IMR-90 (cell line): ENCODE measurements at regions not wholly inside any gene's neighbourhood (a gene's known extent, or its start where the extent isn't known, plus 50 kb on each side); places are given as distances from the start of the nearest gene placed in this dataset.

ENCODE experiments used
- ATAC-seq: fragments of 200-7000 bp; cut with Tn5 transposase; 2 replicates; pipeline ENCODE4 v1.9.1; 2020; ENCODE audit warnings: low read depth, mild to moderate bottlenecking, moderate library complexity
- BruUV-seq: library from RNA; stranded (reverse); fragments of 400-500 nt; replicated peaks from 2 replicates; lab custom pipeline; 2021; lab: Mats Ljungman, UMichigan
- CTCF ChIA-PET: fragments of 300-600 bp; formaldehyde crosslinking; extraction: SDS; loops from one replicate; lab custom pipeline; 2021; ENCODE audit warnings: antibody characterized with exemption; lab: Yijun Ruan, JAX
- POLR2A ChIA-PET: fragments of 300-600 bp; sonication (Branson Sonifier 250); formaldehyde crosslinking; loops from one replicate; lab custom pipeline; 2022; ENCODE audit warnings: antibody characterized with exemption; ENCODE audit not compliant: unreplicated experiment; lab: Charles Lee
- DNase-seq: peaks from one replicate; pipeline ENCODE4 v3.0.0; 2013
- H2AFZ ChIP-seq: replicated peaks from 2 replicates; pipeline ENCODE3; 2013; ENCODE audit warnings: low read length, mild to moderate bottlenecking; ENCODE audit not compliant: poor library complexity
- H2AK5ac ChIP-seq: 2 replicates; pipeline ENCODE4 v1.6.1; 2013; ENCODE audit warnings: low read depth, low read length, inconsistent platforms
- H2AK9ac ChIP-seq: replicated peaks from 2 replicates; pipeline ENCODE3; 2013; ENCODE audit warnings: mild to moderate bottlenecking, low read depth, low read length, moderate library complexity; ENCODE audit not compliant: poor library complexity
- H2BK120ac ChIP-seq: 2 replicates; pipeline ENCODE4 v1.6.1; 2013; ENCODE audit warnings: low read depth, low read length, inconsistent platforms
- H2BK15ac ChIP-seq: 3 replicates; pipeline ENCODE4 v1.6.1; 2013; ENCODE audit warnings: low read depth, low read length, inconsistent platforms
- H2BK20ac ChIP-seq: 2 replicates; pipeline ENCODE4 v1.6.1; 2013; ENCODE audit warnings: low read depth, mild to moderate bottlenecking, inconsistent platforms, low read length, moderate library complexity
- H2BK5ac ChIP-seq: 2 replicates; pipeline ENCODE4 v1.6.1; 2013; ENCODE audit warnings: mild to moderate bottlenecking, low read depth, low read length, inconsistent platforms; ENCODE audit not compliant: poor library complexity, severe bottlenecking
- H3K14ac ChIP-seq: replicated peaks from 2 replicates; pipeline ENCODE4 v1.6.1; 2013; ENCODE audit warnings: low read depth, low read length, inconsistent platforms
- H3K18ac ChIP-seq: 2 replicates; pipeline ENCODE4 v1.6.1; 2013; ENCODE audit warnings: low read depth, low read length, control low read depth
- H3K23ac ChIP-seq: 2 replicates; pipeline ENCODE4 v1.6.1; 2013; ENCODE audit warnings: low read depth, low read length, inconsistent platforms
- H3K27ac ChIP-seq: 2 replicates; pipeline ENCODE4 v1.5.1; 2013; ENCODE audit warnings: mild to moderate bottlenecking, control low read depth, low read length; ENCODE audit not compliant: insufficient read depth
- H3K27me3 ChIP-seq: 2 replicates; pipeline ENCODE4 v1.6.1; 2013; ENCODE audit warnings: low read length; ENCODE audit not compliant: control insufficient read depth, insufficient read depth
- H3K36me3 ChIP-seq: 2 replicates; pipeline ENCODE4 v1.6.1; 2013; ENCODE audit warnings: low read length, mixed read lengths; ENCODE audit not compliant: control insufficient read depth, insufficient read depth
- H3K4ac ChIP-seq: 2 replicates; pipeline ENCODE4 v1.6.1; 2013; ENCODE audit warnings: low read depth, low read length, inconsistent platforms
- H3K4me1 ChIP-seq: 2 replicates; pipeline ENCODE4 v1.6.1; 2013; ENCODE audit warnings: low read length, mixed read lengths; ENCODE audit not compliant: control insufficient read depth, insufficient read depth
- H3K4me2 ChIP-seq: 2 replicates; pipeline ENCODE4 v1.6.1; 2013; ENCODE audit warnings: low read depth, mild to moderate bottlenecking, control low read depth, low read length, moderate library complexity
- H3K4me3 ChIP-seq: 2 replicates; pipeline ENCODE4 v1.5.1; 2013; ENCODE audit warnings: low read depth, mild to moderate bottlenecking, control low read depth, low read length, moderate library complexity; ENCODE audit not compliant: insufficient read depth
- H3K56ac ChIP-seq: 2 replicates; pipeline ENCODE4 v1.6.1; 2013; ENCODE audit warnings: low read length, inconsistent platforms; ENCODE audit not compliant: insufficient read depth; ENCODE audit errors: extremely low read depth
- H3K79me1 ChIP-seq, 2 experiments: 2 replicates each; pipeline ENCODE4 v1.6.1; 2013; ENCODE audit warnings: low read length in 2 of 2, inconsistent platforms in 1 of 2, low read depth in 1 of 2
- H3K9ac ChIP-seq: 2 replicates; pipeline ENCODE4 v1.6.1; 2013; ENCODE audit warnings: low read depth, low read length, control low read depth
- H3K9me1 ChIP-seq: 2 replicates; pipeline ENCODE4 v1.6.1; 2013; ENCODE audit warnings: low read length, inconsistent platforms; ENCODE audit not compliant: insufficient read depth
- H3K9me3 ChIP-seq: 2 replicates; pipeline ENCODE4 v1.6.1; 2013; ENCODE audit warnings: low read length; ENCODE audit not compliant: control insufficient read depth, insufficient read depth
- H4K20me1 ChIP-seq: 2 replicates; pipeline ENCODE4 v1.6.1; 2013; ENCODE audit warnings: low read length, inconsistent platforms; ENCODE audit not compliant: insufficient read depth
- H4K5ac ChIP-seq: 2 replicates; pipeline ENCODE4 v1.6.1; 2013; ENCODE audit warnings: mild to moderate bottlenecking, low read depth, low read length, control low read depth
- H4K8ac ChIP-seq, 2 experiments: 2 replicates each; pipeline ENCODE4 v1.6.1; 2013; ENCODE audit warnings: low read depth in 2 of 2, low read length in 2 of 2, control low read depth in 1 of 2, inconsistent platforms in 1 of 2
- H4K91ac ChIP-seq: 2 replicates; pipeline ENCODE4 v1.6.1; 2013; ENCODE audit warnings: low read depth, low read length, inconsistent platforms; ENCODE audit not compliant: insufficient read depth
- CEBPB ChIP-seq: IDR thresholded peaks from 2 replicates; pipeline ENCODE4 v1.6.1; 2012; ENCODE audit warnings: low read depth, low read length, improper control_type of control experiment
- MAFK ChIP-seq: IDR thresholded peaks from 2 replicates; pipeline ENCODE4 v1.6.1; 2012; ENCODE audit warnings: low read depth, low read length, improper control_type of control experiment
- RAD21 ChIP-seq: IDR thresholded peaks from 2 replicates; pipeline ENCODE4 v1.6.1; 2012; ENCODE audit warnings: low read length, improper control_type of control experiment
- RCOR1 ChIP-seq: IDR thresholded peaks from 2 replicates; pipeline ENCODE4 v1.6.1; 2012; ENCODE audit warnings: mild to moderate bottlenecking, low read length, improper control_type of control experiment; ENCODE audit not compliant: insufficient replicate concordance
- RFX5 ChIP-seq: IDR thresholded peaks from 2 replicates; pipeline ENCODE4 v1.8.0; 2012; ENCODE audit warnings: low read depth, mild to moderate bottlenecking, low read length, moderate library complexity
- SMC3 ChIP-seq: fragments of 150-350 bp; IDR thresholded peaks from 2 replicates; pipeline ENCODE4 v1.6.1; 2016; ENCODE audit warnings: low read depth, mild to moderate bottlenecking, antibody characterized with exemption, low read length, moderate library complexity
- dilution Hi-C: fragments of 300-500 bp; cut with HindIII; formaldehyde crosslinking; loops from one replicate; pipeline ENCODE4 v1.14.3; 2018; ENCODE audit warnings: low sequenced_read_pairs; ENCODE audit not compliant: unreplicated experiment
- in situ Hi-C: fragments of 300-500 bp; cut with MboI; formaldehyde crosslinking; loops from 3 replicates; pipeline ENCODE4 v1.14.3; 2019; ENCODE audit warnings: low sequenced_read_pairs, inconsistent platforms, mixed read lengths
- intact Hi-C: fragments of 100-400 bp; cut with micrococcal nuclease; formaldehyde crosslinking; loops from 2 replicates; pipeline ENCODE4 v1.10.0; 2022
- TF ChIP-seq, protein P1 (sequence below): conservative IDR thresholded peaks from 2 replicates; pipeline ENCODE4 v1.5.1; 2012; ENCODE audit warnings: mild to moderate bottlenecking, low read depth, low read length, improper control_type of control experiment

DNA sequence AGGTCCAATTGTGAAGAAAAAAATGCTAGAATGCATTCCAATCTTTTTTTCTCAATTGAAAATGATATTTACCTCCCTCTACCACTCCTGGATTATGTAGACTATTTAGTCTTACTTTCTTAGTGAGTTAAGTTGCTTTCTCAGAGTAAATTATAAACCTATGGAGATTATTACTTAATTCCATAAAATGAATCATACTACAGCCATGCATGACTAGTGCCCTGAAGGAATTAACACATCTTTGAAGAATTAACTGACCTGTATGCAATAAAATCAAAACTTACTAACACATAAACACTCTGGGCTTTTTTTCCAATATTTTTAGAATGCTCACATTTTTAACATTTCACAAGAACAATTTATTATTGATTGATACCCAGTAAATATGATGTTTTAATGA is 379.4 kb upstream of the DACH1 start:
- no peak for DNase-seq

More for the DNA sequence above, 379.4 kb upstream of the DACH1 start:
- H3K4me3 ChIP-seq: no peak overlapping the region
- H3K27ac ChIP-seq: no peak overlapping the region
- BruUV-seq: no TSS peak
- ATAC-seq: no peak
- no peak overlapping the region for H3K23ac ChIP-seq
- H2BK5ac ChIP-seq: no peak overlapping the region
- dilution Hi-C loops (no loop called here), in situ Hi-C loops (no loop called here), intact Hi-C loops (no loop called here)
- H3K79me1 ChIP-seq: no peaks in the 10 kb centered on the region
- ChIA-PET CTCF (no interaction called here), POLR2A (no interaction called here)
- H2AFZ ChIP-seq: no peak overlapping the region
- no peak overlapping the region for H2BK20ac ChIP-seq
- no peak overlapping the region for H2BK120ac ChIP-seq
- H3K9me3 ChIP-seq: peaks cover 2% of the 10 kb centered on the region; the same call in 1 of the 2 replicates
- no peak overlapping the region for H3K14ac ChIP-seq
- no peak overlapping the region for H3K4me2 ChIP-seq
- no peak overlapping the region for H2AK5ac ChIP-seq
- H4K8ac ChIP-seq: no peak overlapping the region
- no peak overlapping the region for H4K5ac ChIP-seq
- no peak overlapping the region for H2BK15ac ChIP-seq
- H2AK9ac ChIP-seq: no peak overlapping the region
- no peaks in the 10 kb centered on the region for H3K9me1 ChIP-seq
- H3K27me3 ChIP-seq: no peaks in the 10 kb centered on the region
- no peak overlapping the region for H3K56ac ChIP-seq
- no peaks in the 10 kb centered on the region for H3K36me3 ChIP-seq
- TF ChIP-seq CEBPB (no peak), MAFK (no peak), RCOR1 (no peak), SMC3 (no peak), RAD21 (no peak), RFX5 (no peak)
- TF ChIP-seq, protein P1, sequence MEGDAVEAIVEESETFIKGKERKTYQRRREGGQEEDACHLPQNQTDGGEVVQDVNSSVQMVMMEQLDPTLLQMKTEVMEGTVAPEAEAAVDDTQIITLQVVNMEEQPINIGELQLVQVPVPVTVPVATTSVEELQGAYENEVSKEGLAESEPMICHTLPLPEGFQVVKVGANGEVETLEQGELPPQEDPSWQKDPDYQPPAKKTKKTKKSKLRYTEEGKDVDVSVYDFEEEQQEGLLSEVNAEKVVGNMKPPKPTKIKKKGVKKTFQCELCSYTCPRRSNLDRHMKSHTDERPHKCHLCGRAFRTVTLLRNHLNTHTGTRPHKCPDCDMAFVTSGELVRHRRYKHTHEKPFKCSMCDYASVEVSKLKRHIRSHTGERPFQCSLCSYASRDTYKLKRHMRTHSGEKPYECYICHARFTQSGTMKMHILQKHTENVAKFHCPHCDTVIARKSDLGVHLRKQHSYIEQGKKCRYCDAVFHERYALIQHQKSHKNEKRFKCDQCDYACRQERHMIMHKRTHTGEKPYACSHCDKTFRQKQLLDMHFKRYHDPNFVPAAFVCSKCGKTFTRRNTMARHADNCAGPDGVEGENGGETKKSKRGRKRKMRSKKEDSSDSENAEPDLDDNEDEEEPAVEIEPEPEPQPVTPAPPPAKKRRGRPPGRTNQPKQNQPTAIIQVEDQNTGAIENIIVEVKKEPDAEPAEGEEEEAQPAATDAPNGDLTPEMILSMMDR: no peak
- no peaks in the 10 kb centered on the region for H3K4me1 ChIP-seq
- H3K4ac ChIP-seq: no peak overlapping the region
- no peak overlapping the region for H4K91ac ChIP-seq
- H3K18ac ChIP-seq: no peak overlapping the region
- no peak overlapping the region for H3K9ac ChIP-seq
- no peaks in the 10 kb centered on the region for H4K20me1 ChIP-seq
